GM12892 (cell line): ENCODE measurements at regions not wholly inside any gene's neighbourhood (a gene's known extent, or its start where the extent isn't known, plus 50 kb on each side); places are given as distances from the start of the nearest gene placed in this dataset.

Experiments used
- POLR2A ChIP-seq: IDR thresholded peaks from 2 replicates; pipeline ENCODE4 v1.6.1; 2011; ENCODE audit warnings: low read depth, low read length, control low read depth
- POLR2AphosphoS5 ChIP-seq: IDR thresholded peaks from 2 replicates; pipeline ENCODE4 v1.6.1; 2011; ENCODE audit warnings: low read depth, low read length, control low read depth
- TAF1 ChIP-seq: IDR thresholded peaks from 2 replicates; pipeline ENCODE4 v1.6.1; 2011; ENCODE audit warnings: low read depth, mild to moderate bottlenecking, control low read depth, low read length, borderline replicate concordance

- TF ChIP-seq TAF1 (no peak), POLR2A (no peak), POLR2AphosphoS5 (no peak)
Measured at GRCh38 chr3:98655666-98656065, 62.3 kb upstream of the CPOX start.
